Suprapubic skin (tissue), 4 donors: ENCODE measurements at regions not wholly inside any gene's neighbourhood (a gene's known extent, or its start where the extent isn't known, plus 50 kb on each side); places are given as distances from the start of the nearest gene placed in this dataset.

Source experiments
- POLR2A ChIP-seq, 2 donors: fragments of 450-650 bp; IDR thresholded peaks; one replicate each; pipeline ENCODE4 v1.6.1; 2017; ENCODE audit warnings: antibody characterized with exemption in 2 of 2, mild to moderate bottlenecking in 2 of 2, moderate library complexity in 2 of 2
- POLR2AphosphoS5 ChIP-seq, 3 donors: sonication (generic); formaldehyde crosslinking; IDR thresholded peaks; one replicate each; pipeline ENCODE4 v1.6.1; 2017; ENCODE audit warnings: antibody characterized with exemption in 3 of 3
- TF ChIP-seq, protein P1 (sequence below), 2 donors: fragments of 200-600 bp in 1 of 2; fragments of 450-650 bp in 1 of 2; sonication (generic) in 1 of 2; IDR thresholded peaks; one replicate each; pipeline ENCODE4 v1.5.1; 2016 to 2019; ENCODE audit warnings: antibody characterized with exemption in 2 of 2, mild to moderate bottlenecking in 1 of 2, moderate library complexity in 1 of 2

DNA sequence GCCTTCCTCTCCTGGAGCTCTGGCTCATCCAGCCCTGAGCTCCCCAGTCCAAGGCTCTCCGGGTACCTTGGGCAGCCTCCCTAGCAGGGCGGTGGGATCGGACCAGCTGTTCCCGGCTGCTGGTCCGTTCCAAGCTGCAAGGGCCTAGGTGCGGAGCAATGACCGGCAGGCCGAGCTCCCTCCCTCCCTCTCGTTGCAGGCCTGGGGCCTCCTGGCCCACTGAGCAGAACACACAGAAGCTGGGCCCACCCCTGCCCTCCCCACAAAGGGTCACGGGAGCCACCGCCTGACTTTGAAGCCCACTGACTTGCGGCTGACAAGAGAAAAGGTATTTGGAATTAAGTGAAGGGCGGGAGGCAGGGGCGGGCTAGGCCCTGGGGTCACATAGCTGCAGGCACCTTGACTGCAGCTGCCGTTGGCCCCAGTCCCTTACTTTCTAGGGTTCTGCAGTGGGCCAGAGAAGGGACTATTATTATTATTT is 104.7 kb upstream of the IER5L start:
- TF ChIP-seq, protein P1, sequence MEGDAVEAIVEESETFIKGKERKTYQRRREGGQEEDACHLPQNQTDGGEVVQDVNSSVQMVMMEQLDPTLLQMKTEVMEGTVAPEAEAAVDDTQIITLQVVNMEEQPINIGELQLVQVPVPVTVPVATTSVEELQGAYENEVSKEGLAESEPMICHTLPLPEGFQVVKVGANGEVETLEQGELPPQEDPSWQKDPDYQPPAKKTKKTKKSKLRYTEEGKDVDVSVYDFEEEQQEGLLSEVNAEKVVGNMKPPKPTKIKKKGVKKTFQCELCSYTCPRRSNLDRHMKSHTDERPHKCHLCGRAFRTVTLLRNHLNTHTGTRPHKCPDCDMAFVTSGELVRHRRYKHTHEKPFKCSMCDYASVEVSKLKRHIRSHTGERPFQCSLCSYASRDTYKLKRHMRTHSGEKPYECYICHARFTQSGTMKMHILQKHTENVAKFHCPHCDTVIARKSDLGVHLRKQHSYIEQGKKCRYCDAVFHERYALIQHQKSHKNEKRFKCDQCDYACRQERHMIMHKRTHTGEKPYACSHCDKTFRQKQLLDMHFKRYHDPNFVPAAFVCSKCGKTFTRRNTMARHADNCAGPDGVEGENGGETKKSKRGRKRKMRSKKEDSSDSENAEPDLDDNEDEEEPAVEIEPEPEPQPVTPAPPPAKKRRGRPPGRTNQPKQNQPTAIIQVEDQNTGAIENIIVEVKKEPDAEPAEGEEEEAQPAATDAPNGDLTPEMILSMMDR (IDR thresholded peaks at IDR 0.05): no peak
- TF ChIP-seq POLR2AphosphoS5 (IDR thresholded peaks at IDR 0.05) (no peak), POLR2A (IDR thresholded peaks at IDR 0.05) (no peak)
